ENCODE measurements at regions not wholly inside any gene's neighbourhood (a gene's known extent, or its start where the extent isn't known, plus 50 kb on each side); places are given as distances from the start of the nearest gene placed in this dataset.

- no peak overlapping the region for H3K27ac ChIP-seq (ENCODE audit: low read length)
- H3K9ac ChIP-seq (ENCODE audit: low read depth, low read length), result no peak overlapping the region
- H3K4me3 ChIP-seq (ENCODE audit: low read length), result no peak overlapping the region
- no peaks in the 10 kb centered on the region for H3K36me3 ChIP-seq (ENCODE audit: insufficient read depth, low read depth, low read length)
- H3K4me1 ChIP-seq (ENCODE audit: insufficient read depth, low read length), result no peaks in the 10 kb centered on the region
- no peaks in the 10 kb centered on the region for H3K27me3 ChIP-seq (ENCODE audit: insufficient read depth, low read length)
- H3K9me3 ChIP-seq (ENCODE audit: insufficient read depth, low read depth, low read length), result no peaks in the 10 kb centered on the region
Observed at GRCh38 chr3:88343264-88343663, 193.5 kb downstream of the C3orf38 start.

- no peaks in the 10 kb centered on the region for H3K4me1 ChIP-seq (ENCODE audit: insufficient read depth, low read length)
- no peaks in the 10 kb centered on the region for H3K27me3 ChIP-seq (ENCODE audit: insufficient read depth, low read length)
- no peak overlapping the region for H3K4me3 ChIP-seq (ENCODE audit: low read length)
- no peaks in the 10 kb centered on the region for H3K36me3 ChIP-seq (ENCODE audit: insufficient read depth, low read depth, low read length)
- H3K9me3 ChIP-seq (ENCODE audit: insufficient read depth, low read depth, low read length), result no peaks in the 10 kb centered on the region
- no peak overlapping the region for H3K27ac ChIP-seq (ENCODE audit: low read length)
- H3K9ac ChIP-seq (ENCODE audit: low read depth, low read length), result no peak overlapping the region
Observed at GRCh38 chr3:88346643-88347042, 196.9 kb downstream of the C3orf38 start.

GRCh38 chr3:88362428-88362827, 212.7 kb downstream of the C3orf38 start:
- Histone ChIP-seq H3K9me3 (ENCODE audit: insufficient read depth, low read depth, low read length) (peaks cover 3% of the 10 kb centered on the region; the same call in 1 of the 2 replicates), H3K4me1 (ENCODE audit: insufficient read depth, low read length) (no peaks in the 10 kb centered on the region), H3K4me3 (ENCODE audit: low read length) (no peak overlapping the region), H3K9ac (ENCODE audit: low read depth, low read length) (no peak overlapping the region), H3K36me3 (ENCODE audit: insufficient read depth, low read depth, low read length) (no peaks in the 10 kb centered on the region), H3K27me3 (ENCODE audit: insufficient read depth, low read length) (no peaks in the 10 kb centered on the region), H3K27ac (ENCODE audit: low read length) (no peak overlapping the region)

- Histone ChIP-seq H3K4me3 (ENCODE audit: low read length) (no peak overlapping the region), H3K36me3 (ENCODE audit: insufficient read depth, low read depth, low read length) (no peaks in the 10 kb centered on the region), H3K27me3 (ENCODE audit: insufficient read depth, low read length) (no peaks in the 10 kb centered on the region), H3K9ac (ENCODE audit: low read depth, low read length) (no peak overlapping the region), H3K27ac (ENCODE audit: low read length) (no peak overlapping the region), H3K4me1 (ENCODE audit: insufficient read depth, low read length) (no peaks in the 10 kb centered on the region), H3K9me3 (ENCODE audit: insufficient read depth, low read depth, low read length) (peaks cover 3% of the 10 kb centered on the region; the same call in 1 of the 2 replicates)
Observed at GRCh38 chr3:88364926-88365325, 215.2 kb downstream of the C3orf38 start.

GRCh38 chr3:88369337-88369736, 219.6 kb downstream of the C3orf38 start:
- H3K36me3 ChIP-seq (ENCODE audit: insufficient read depth, low read depth, low read length), result no peaks in the 10 kb centered on the region
- H3K27me3 ChIP-seq (ENCODE audit: insufficient read depth, low read length), result no peaks in the 10 kb centered on the region
- H3K4me1 ChIP-seq (ENCODE audit: insufficient read depth, low read length), result no peaks in the 10 kb centered on the region
- H3K4me3 ChIP-seq (ENCODE audit: low read length), result no peak overlapping the region
- H3K27ac ChIP-seq (ENCODE audit: low read length), result no peak overlapping the region
- no peak overlapping the region for H3K9ac ChIP-seq (ENCODE audit: low read depth, low read length)
- H3K9me3 ChIP-seq (ENCODE audit: insufficient read depth, low read depth, low read length), result peaks cover 16% of the 10 kb centered on the region

- Histone ChIP-seq H3K27me3 (ENCODE audit: insufficient read depth, low read length) (no peaks in the 10 kb centered on the region), H3K4me1 (ENCODE audit: insufficient read depth, low read length) (no peaks in the 10 kb centered on the region), H3K27ac (ENCODE audit: low read length) (no peak overlapping the region), H3K36me3 (ENCODE audit: insufficient read depth, low read depth, low read length) (no peaks in the 10 kb centered on the region), H3K9me3 (ENCODE audit: insufficient read depth, low read depth, low read length) (peaks cover 16% of the 10 kb centered on the region), H3K4me3 (ENCODE audit: low read length) (no peak overlapping the region), H3K9ac (ENCODE audit: low read depth, low read length) (no peak overlapping the region)
Observed at GRCh38 chr3:88369767-88370166, 220.0 kb downstream of the C3orf38 start.

- no peaks in the 10 kb centered on the region for H3K27me3 ChIP-seq (ENCODE audit: insufficient read depth, low read length)
- H3K4me3 ChIP-seq (ENCODE audit: low read length), result no peak overlapping the region
- H3K9ac ChIP-seq (ENCODE audit: low read depth, low read length), result no peak overlapping the region
- H3K36me3 ChIP-seq (ENCODE audit: insufficient read depth, low read depth, low read length), result no peaks in the 10 kb centered on the region
- no peaks in the 10 kb centered on the region for H3K9me3 ChIP-seq (ENCODE audit: insufficient read depth, low read depth, low read length)
- no peak overlapping the region for H3K27ac ChIP-seq (ENCODE audit: low read length)
- H3K4me1 ChIP-seq (ENCODE audit: insufficient read depth, low read length), result peaks cover 8% of the 10 kb centered on the region; the same call in 1 of the 2 replicates
Observed at GRCh38 chr3:88385090-88385489, 235.3 kb downstream of the C3orf38 start.

- Histone ChIP-seq H3K9me3 (ENCODE audit: insufficient read depth, low read depth, low read length) (no peaks in the 10 kb centered on the region), H3K4me1 (ENCODE audit: insufficient read depth, low read length) (no peaks in the 10 kb centered on the region), H3K27ac (ENCODE audit: low read length) (no peak overlapping the region), H3K9ac (ENCODE audit: low read depth, low read length) (no peak overlapping the region), H3K36me3 (ENCODE audit: insufficient read depth, low read depth, low read length) (no peaks in the 10 kb centered on the region), H3K27me3 (ENCODE audit: insufficient read depth, low read length) (no peaks in the 10 kb centered on the region), H3K4me3 (ENCODE audit: low read length) (no peak overlapping the region)
Observed at GRCh38 chr3:88398581-88398980, 248.8 kb downstream of the C3orf38 start.

GRCh38 chr3:88403319-88403718, 253.6 kb downstream of the C3orf38 start:
- no peaks in the 10 kb centered on the region for H3K4me1 ChIP-seq (ENCODE audit: insufficient read depth, low read length)
- no peaks in the 10 kb centered on the region for H3K36me3 ChIP-seq (ENCODE audit: insufficient read depth, low read depth, low read length)
- no peak overlapping the region for H3K4me3 ChIP-seq (ENCODE audit: low read length)
- H3K27ac ChIP-seq (ENCODE audit: low read length), result no peak overlapping the region
- no peaks in the 10 kb centered on the region for H3K27me3 ChIP-seq (ENCODE audit: insufficient read depth, low read length)
- no peak overlapping the region for H3K9ac ChIP-seq (ENCODE audit: low read depth, low read length)
- no peaks in the 10 kb centered on the region for H3K9me3 ChIP-seq (ENCODE audit: insufficient read depth, low read depth, low read length)

- Histone ChIP-seq H3K9me3 (ENCODE audit: insufficient read depth, low read depth, low read length) (no peaks in the 10 kb centered on the region), H3K27ac (ENCODE audit: low read length) (no peak overlapping the region), H3K9ac (ENCODE audit: low read depth, low read length) (no peak overlapping the region), H3K4me3 (ENCODE audit: low read length) (no peak overlapping the region), H3K27me3 (ENCODE audit: insufficient read depth, low read length) (no peaks in the 10 kb centered on the region), H3K36me3 (ENCODE audit: insufficient read depth, low read depth, low read length) (no peaks in the 10 kb centered on the region), H3K4me1 (ENCODE audit: insufficient read depth, low read length) (no peaks in the 10 kb centered on the region)
Observed at GRCh38 chr3:88408097-88408496, 258.3 kb downstream of the C3orf38 start.

GRCh38 chr3:88408935-88409334, 259.2 kb downstream of the C3orf38 start:
- Histone ChIP-seq H3K36me3 (ENCODE audit: insufficient read depth, low read depth, low read length) (no peaks in the 10 kb centered on the region), H3K27me3 (ENCODE audit: insufficient read depth, low read length) (no peaks in the 10 kb centered on the region), H3K9me3 (ENCODE audit: insufficient read depth, low read depth, low read length) (no peaks in the 10 kb centered on the region), H3K9ac (ENCODE audit: low read depth, low read length) (no peak overlapping the region), H3K4me3 (ENCODE audit: low read length) (no peak overlapping the region), H3K4me1 (ENCODE audit: insufficient read depth, low read length) (no peaks in the 10 kb centered on the region), H3K27ac (ENCODE audit: low read length) (no peak overlapping the region)

- H3K9me3 ChIP-seq (ENCODE audit: insufficient read depth, low read depth, low read length), result no peaks in the 10 kb centered on the region
Observed at GRCh38 chr3:88410259-88410658, 260.5 kb downstream of the C3orf38 start.

GRCh38 chr3:88412346-88412745, 262.6 kb downstream of the C3orf38 start:
- no peaks in the 10 kb centered on the region for H3K9me3 ChIP-seq (ENCODE audit: insufficient read depth, low read depth, low read length)
- no peaks in the 10 kb centered on the region for H3K27me3 ChIP-seq (ENCODE audit: insufficient read depth, low read length)
- H3K9ac ChIP-seq (ENCODE audit: low read depth, low read length), result no peak overlapping the region
- H3K27ac ChIP-seq (ENCODE audit: low read length), result no peak overlapping the region
- no peaks in the 10 kb centered on the region for H3K4me1 ChIP-seq (ENCODE audit: insufficient read depth, low read length)
- H3K36me3 ChIP-seq (ENCODE audit: insufficient read depth, low read depth, low read length), result no peaks in the 10 kb centered on the region
- H3K4me3 ChIP-seq (ENCODE audit: low read length), result no peak overlapping the region

More at GRCh38 chr3:88410259-88410658, 260.5 kb downstream of the C3orf38 start:
- Histone ChIP-seq H3K27ac (ENCODE audit: low read length) (no peak overlapping the region), H3K36me3 (ENCODE audit: insufficient read depth, low read depth, low read length) (no peaks in the 10 kb centered on the region), H3K9ac (ENCODE audit: low read depth, low read length) (no peak overlapping the region), H3K27me3 (ENCODE audit: insufficient read depth, low read length) (no peaks in the 10 kb centered on the region), H3K4me3 (ENCODE audit: low read length) (no peak overlapping the region), H3K4me1 (ENCODE audit: insufficient read depth, low read length) (no peaks in the 10 kb centered on the region)

Data from iPS-20b (cell line).